Heart left ventricle (tissue), 16 donors: ENCODE measurements at regions not wholly inside any gene's neighbourhood (a gene's known extent, or its start where the extent isn't known, plus 50 kb on each side); places are given as distances from the start of the nearest gene placed in this dataset.

Experiments used
- ATAC-seq, 4 donors: fragments of 200-7000 bp; cut with Tn5 transposase; one replicate each; pipeline ENCODE4 v1.9.1; 2020 to 2022; ENCODE audit warnings: moderate library complexity in 4 of 4, mild to moderate bottlenecking in 3 of 4, moderate number of reproducible peaks in 1 of 4
- DNase-seq, 5 donors: peaks; one replicate each; pipeline ENCODE4 v3.0.0-alpha.2; 2020
- H3K27ac ChIP-seq, 12 donors: fragments of 200-600 bp; sonication (generic) in 4 of 12; one replicate each; pipeline versions ENCODE4 v1.5.0 to v1.8.0; 2016 to 2022; ENCODE audit warnings: mild to moderate bottlenecking in 2 of 12
- H3K27me3 ChIP-seq, 9 donors: fragments of 200-600 bp; sonication (generic) in 2 of 9; one replicate each; pipeline versions ENCODE4 v1.5.1 to v1.8.0; 2016 to 2022; ENCODE audit warnings: mild to moderate bottlenecking in 3 of 9
- H3K36me3 ChIP-seq, 9 donors: fragments of 200-600 bp; sonication (generic) in 2 of 9; one replicate each; pipeline versions ENCODE4 v1.5.0 to v1.8.0; 2018 to 2022; ENCODE audit warnings: mild to moderate bottlenecking in 2 of 9
- H3K4me1 ChIP-seq, 12 donors: fragments of 200-600 bp; sonication (generic) in 4 of 12; one replicate each; pipeline versions ENCODE4 v1.5.0 to v1.8.0; 2016 to 2022; ENCODE audit warnings: mild to moderate bottlenecking in 3 of 12
- H3K4me3 ChIP-seq, 12 donors: fragments of 200-600 bp; sonication (generic) in 4 of 12; one replicate each; pipeline versions ENCODE4 v1.5.0 to v1.8.0; 2017 to 2022; ENCODE audit warnings: mild to moderate bottlenecking in 9 of 12, moderate library complexity in 4 of 12
- H3K9me3 ChIP-seq, 12 donors: fragments of 200-600 bp; sonication (generic) in 4 of 12; one replicate each; pipeline versions ENCODE4 v1.5.0 to v1.8.0; 2016 to 2022; ENCODE audit warnings: mild to moderate bottlenecking in 1 of 12
- CTCF ChIP-seq, 12 donors: fragments of 200-600 bp; sonication (generic) in 4 of 12; IDR thresholded peaks; one replicate each; pipeline versions ENCODE4 v1.5.0 to v1.8.0; 2018 to 2022; ENCODE audit warnings: antibody characterized with exemption in 12 of 12, mild to moderate bottlenecking in 5 of 12
- POLR2A ChIP-seq, 2 donors: fragments of 450-650 bp; IDR thresholded peaks; one replicate each; pipeline ENCODE4 v1.6.1; 2017; ENCODE audit warnings: antibody characterized with exemption in 2 of 2, mild to moderate bottlenecking in 2 of 2, moderate library complexity in 2 of 2
- WGBS, 4 donors: extraction: QIAGEN DNeasy Blood & Tissue Kit in 2 of 4; methylation state at CpG; one replicate each; pipeline versions ENCODE4 v1.1.5 to v1.1.7; 2013 to 2018; 5-methylcytosine and 5-hydroxymethylcytosine counted together
- intact Hi-C, 10 donors: fragments of 100-400 bp; cut with DNase I; formaldehyde crosslinking; loops; one replicate each; pipeline versions ENCODE4 v1.11.1 to v1.14.2; 2022
- donor health status: ischemic (EF 13 %, LVEDD 7.1; RV severe dilation, severe dysfunction).
- donor health status: healthy with polysubstance abuse.
- donor health status: DM: no; HTN: yes; CAD: no.
- donor health status: DM: no; HTN: no; CAD: no.
- donor health status: ischemic (EF 25% LVEDD 6.9; RV normal size, moderate dysfunction).
- donor health status: ischemic (EF 25% LVEDD 5.7; RV mildly dilated, moderate dysfunction).
- donor health status: healthy.
- donor health status: DM: yes; HTN: yes; CAD: no.
- donor health status: ischemic (EF 35%, LVEDD 5.7; RV mildly dilated, moderate dysfunction).
- donor health status: nonischemic (EF 11% LVEDD 7.7; RV severe dilation, severe dysfunction).
- donor health status: DM: yes; HTN: yes; CAD: no.
- donor health status: PGD.
- donor health status: ischemic (EF 29% LVEDD 5.4; RV normal size, mild dysfunction).
- donor health status: nonischemic (EF 23%, LVEDD 6.1; RV moderate dilation, normal function).

DNA sequence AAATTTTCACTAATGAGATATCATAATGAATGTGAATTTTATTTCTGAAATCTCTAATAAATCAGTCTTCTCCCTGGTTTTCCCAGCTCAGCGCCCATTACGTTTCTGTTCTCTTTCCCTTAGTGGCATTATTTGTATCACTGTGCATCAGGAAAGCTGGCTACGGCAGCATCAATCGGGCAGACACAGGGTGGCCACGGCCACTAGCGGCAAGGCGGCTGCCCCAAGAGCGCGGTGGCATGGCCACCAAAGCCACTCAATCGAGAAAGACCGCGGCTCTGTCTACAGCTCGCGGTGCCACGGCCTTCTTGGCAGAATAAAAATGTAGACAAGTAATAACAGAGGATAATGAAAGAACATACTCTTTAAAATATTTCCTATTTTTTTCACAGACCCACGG, 168.0 kb downstream of the RPIA start:
- 94 to 98% (median 97%) methylated on average over 16 of the region's 16 CpGs for WGBS, 4 donors
- intact Hi-C loops, result no loop called here
- no peak for TF ChIP-seq CTCF (IDR thresholded peaks at IDR 0.05)
- TF ChIP-seq POLR2A (IDR thresholded peaks at IDR 0.05), result no peak
- Histone ChIP-seq H3K36me3 (no peaks in the 10 kb centered on the region), H3K4me3 (no peak overlapping the region), H3K9me3 (no peaks in the 10 kb centered on the region), H3K27ac (no peak overlapping the region), H3K27me3 (peaks cover 0 to 11% (median 0%) of the 10 kb centered on the region in 9 donors), H3K4me1 (peaks cover 0 to 12% (median 6%) of the 10 kb centered on the region in 12 donors)
- DNase-seq, result no peak
- ATAC-seq, result no peak

- 95 to 97% (median 96%) methylated on average over 11 of the region's 11 CpGs for WGBS, 4 donors
- DNase-seq (no peak), ATAC-seq (no peak)
- Histone ChIP-seq H3K27ac (no peak overlapping the region), H3K9me3 (no peaks in the 10 kb centered on the region), H3K4me1 (peaks cover 0 to 12% (median 6%) of the 10 kb centered on the region in 12 donors), H3K4me3 (no peak overlapping the region), H3K27me3 (peaks cover 0 to 18% (median 0%) of the 10 kb centered on the region in 9 donors), H3K36me3 (no peaks in the 10 kb centered on the region)
- intact Hi-C loops, result loop anchor here in 3 of 10 donors (10.0 kb wide), 1 partner anchor 116 kb away; no protein-coding TSS in a partner anchor
- no peak for TF ChIP-seq CTCF (IDR thresholded peaks at IDR 0.05)
- no peak for TF ChIP-seq POLR2A (IDR thresholded peaks at IDR 0.05)
Measured at GRCh38 chr2:88860421-88861075, 169.1 kb downstream of the RPIA start.

DNA sequence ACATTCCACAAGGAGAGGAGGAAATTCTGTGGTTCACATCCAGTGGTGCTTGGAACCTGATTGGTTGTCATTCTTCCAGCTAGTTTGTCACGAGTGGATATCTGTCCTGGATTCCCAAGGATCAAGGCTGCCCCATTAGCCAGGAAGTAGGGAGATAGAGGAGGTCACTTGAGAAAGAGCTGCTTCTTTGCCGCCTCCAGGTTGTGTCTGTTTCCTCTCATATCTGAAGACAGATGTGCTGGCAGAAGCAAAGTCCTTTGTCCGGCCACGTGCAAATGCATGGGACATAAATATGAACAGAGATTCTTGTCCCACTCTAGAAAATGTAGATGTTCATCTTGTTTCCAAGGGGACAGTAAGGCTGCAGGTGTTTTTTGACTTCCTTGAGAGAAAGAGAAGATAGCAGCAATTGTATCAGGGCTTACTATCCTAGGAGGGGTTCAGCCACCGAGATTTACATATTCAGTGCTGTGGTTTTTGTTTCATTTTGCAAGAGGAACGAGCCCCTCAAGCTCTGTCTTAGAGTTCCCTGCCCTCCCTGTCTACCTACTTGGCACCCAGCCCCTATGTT, 174.4 kb downstream of the RPIA start:
- H3K27ac ChIP-seq, result no peak overlapping the region
- no peaks in the 10 kb centered on the region for H3K9me3 ChIP-seq
- TF ChIP-seq POLR2A (IDR thresholded peaks at IDR 0.05), result no peak
- TF ChIP-seq CTCF (IDR thresholded peaks at IDR 0.05), result no peak
- peaks cover 0 to 28% (median 3%) of the 10 kb centered on the region in 9 donors for H3K27me3 ChIP-seq
- intact Hi-C loops, result loop anchor here in 3 of 10 donors (10.0 kb wide), 1 partner anchor 121 kb away; no protein-coding TSS in a partner anchor
- peaks cover 0 to 6% (median 0%) of the 10 kb centered on the region in 12 donors for H3K4me1 ChIP-seq
- H3K4me3 ChIP-seq, result no peak overlapping the region
- H3K36me3 ChIP-seq, result no peaks in the 10 kb centered on the region
- ATAC-seq (no peak), DNase-seq (no peak)
- 28 to 34% (median 30%) methylated on average over 6 of the region's 6 CpGs for WGBS, 4 donors

- Histone ChIP-seq H3K9me3 (no peaks in the 10 kb centered on the region), H3K4me3 (no peak overlapping the region), H3K4me1 (peaks cover 0 to 14% (median 0%) of the 10 kb centered on the region in 12 donors), H3K27ac (no peak overlapping the region), H3K27me3 (peaks cover 0 to 30% (median 3%) of the 10 kb centered on the region in 9 donors), H3K36me3 (no peaks in the 10 kb centered on the region)
- TF ChIP-seq CTCF (IDR thresholded peaks at IDR 0.05), result no peak
- no peak for TF ChIP-seq POLR2A (IDR thresholded peaks at IDR 0.05)
- intact Hi-C loops, result loop anchor here in 3 of 10 donors (10.0 kb wide), 1 partner anchor 122 kb away; no protein-coding TSS in a partner anchor
- DNase-seq (no peak), ATAC-seq (no peak)
- 32 to 50% (median 44%) methylated on average over 11 of the region's 11 CpGs for WGBS, 4 donors
Measured at GRCh38 chr2:88866756-88867155, 175.3 kb downstream of the RPIA start.
